Stimulated activated CD8-positive, alpha-beta memory T cell treated with anti-CD3 and anti-CD28 coated beads, Interleukin-4, amount 100 ng/mL, for 4 hours (primary cell): ENCODE measurements at regions not wholly inside any gene's neighbourhood (a gene's known extent, or its start where the extent isn't known, plus 50 kb on each side); places are given as distances from the start of the nearest gene placed in this dataset.

Source experiments
- DNase-seq, 2 donors: peaks; one replicate each; pipeline ENCODE4 v3.0.0-alpha.2; 2020; ENCODE audit warnings: low read depth in 2 of 2, low spot score in 1 of 2

GRCh38 chr1:181423301-181423918 is 59.9 kb upstream of the CACNA1E start:
- peak in 1 of 2 donors; percentile 6 for DNase-seq

- DNase-seq, result peak; percentile 47 to 64
Measured at GRCh38 chr1:181424786-181425403, 58.4 kb upstream of the CACNA1E start.

DNA sequence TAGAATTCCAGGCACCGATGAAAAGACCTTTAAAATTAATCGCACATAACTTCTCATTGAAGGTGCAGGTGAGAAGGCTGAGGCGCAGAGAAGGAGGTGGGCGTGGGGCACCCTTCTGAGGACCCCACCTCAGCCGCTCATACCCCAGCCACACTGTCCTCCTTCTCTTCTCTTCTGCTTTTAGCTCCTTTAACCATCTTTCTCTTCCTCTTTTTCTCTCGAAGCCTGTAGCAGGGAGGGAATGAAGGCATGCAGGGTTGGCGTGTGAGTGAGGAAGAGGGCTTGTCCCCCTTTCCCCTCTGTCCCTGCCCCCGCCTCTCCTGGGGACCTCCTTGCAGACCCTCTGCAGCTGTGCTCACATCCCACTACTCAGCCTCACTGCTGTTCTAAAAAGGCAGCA is 57.8 kb upstream of the CACNA1E start:
- no peak for DNase-seq

DNA sequence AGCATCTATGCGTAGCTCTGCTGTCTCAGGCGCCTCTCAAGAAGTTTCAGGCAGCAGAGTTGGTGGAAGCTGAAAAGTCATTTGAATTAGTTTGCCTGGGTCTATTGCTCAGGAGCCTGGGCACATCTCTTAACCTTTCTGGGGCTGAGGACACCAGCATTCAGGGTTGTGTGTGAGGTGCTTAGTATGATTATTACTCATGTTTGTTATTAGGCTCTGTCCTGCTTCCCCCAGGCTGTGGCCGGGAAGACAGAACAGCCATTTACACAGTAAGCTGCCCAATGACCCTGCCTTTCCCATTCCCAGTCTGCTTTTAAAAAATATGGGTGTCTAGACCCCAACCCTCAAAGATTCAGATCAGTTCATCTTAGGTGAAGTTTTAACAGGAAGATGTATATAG is 53.9 kb upstream of the CACNA1E start:
- DNase-seq, result no peak

- no peak for DNase-seq
Measured at GRCh38 chr1:181430015-181430885, 53.1 kb upstream of the CACNA1E start.
